ENCODE measurements at regions not wholly inside any gene's neighbourhood (a gene's known extent, or its start where the extent isn't known, plus 50 kb on each side); places are given as distances from the start of the nearest gene placed in this dataset.

DNA sequence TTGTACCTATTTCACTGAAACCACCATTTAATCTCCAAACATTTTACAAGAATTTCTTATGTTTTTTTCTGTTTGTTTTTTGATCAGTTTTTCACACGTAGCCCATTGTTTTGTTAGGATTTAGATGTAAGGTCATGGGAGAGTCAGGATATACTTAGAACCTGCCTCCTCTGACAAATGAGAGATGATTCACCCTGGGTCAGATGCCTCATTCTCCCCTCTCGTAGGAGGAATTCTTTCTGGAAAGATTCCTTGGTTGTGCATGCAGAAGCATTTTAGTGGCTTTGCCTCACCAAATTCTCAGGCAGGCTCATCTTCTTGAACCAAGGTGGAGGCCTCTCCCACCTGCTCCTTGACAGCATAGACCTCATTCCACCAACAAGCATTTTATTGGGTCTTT, 599.3 kb downstream of the SPRY1 start:
- H3K4me3 ChIP-seq = no peak overlapping the region
- ATAC-seq = no peak
- intact Hi-C loops (cut with DNase I) = no loop called here

GRCh38 chr4:123996718-123997510, 600.3 kb downstream of the SPRY1 start:
- no peak for ATAC-seq
- no peak for DNase-seq
- no peak for TF ChIP-seq CTCF (IDR thresholded peaks at IDR 0.05)
- Histone ChIP-seq H3K27me3 (ENCODE audit: low read depth) (no peaks in the 10 kb centered on the region), H3K4me3 (no peak overlapping the region), H3K9me3 (peaks cover 6% of the 10 kb centered on the region), H3K4me1 (no peaks in the 10 kb centered on the region), H3K27ac (no peak overlapping the region), H3K36me3 (no peaks in the 10 kb centered on the region)
- intact Hi-C loops (cut with DNase I) = no loop called here

More for the DNA sequence above, 599.3 kb downstream of the SPRY1 start:
- Histone ChIP-seq H3K9me3 (peaks cover 6% of the 10 kb centered on the region), H3K27ac (no peak overlapping the region), H3K27me3 (ENCODE audit: low read depth) (no peaks in the 10 kb centered on the region), H3K36me3 (no peaks in the 10 kb centered on the region), H3K4me1 (no peaks in the 10 kb centered on the region)
- no peak for TF ChIP-seq CTCF (IDR thresholded peaks at IDR 0.05)
- no peak for DNase-seq

- intact Hi-C loops (cut with DNase I) = no loop called here
- TF ChIP-seq CTCF (IDR thresholded peaks at IDR 0.05) = no peak
- no peaks in the 10 kb centered on the region for H3K27me3 ChIP-seq (ENCODE audit: low read depth)
- ATAC-seq (peak in 1 of 2 donors; percentile 46), DNase-seq (no peak)
- H3K9me3 ChIP-seq = no peaks in the 10 kb centered on the region
- H3K36me3 ChIP-seq = no peaks in the 10 kb centered on the region
- H3K4me3 ChIP-seq = no peak overlapping the region
- no peak overlapping the region for H3K27ac ChIP-seq
- no peaks in the 10 kb centered on the region for H3K4me1 ChIP-seq
Observed at GRCh38 chr4:123997776-123998449, 601.3 kb downstream of the SPRY1 start.

DNA sequence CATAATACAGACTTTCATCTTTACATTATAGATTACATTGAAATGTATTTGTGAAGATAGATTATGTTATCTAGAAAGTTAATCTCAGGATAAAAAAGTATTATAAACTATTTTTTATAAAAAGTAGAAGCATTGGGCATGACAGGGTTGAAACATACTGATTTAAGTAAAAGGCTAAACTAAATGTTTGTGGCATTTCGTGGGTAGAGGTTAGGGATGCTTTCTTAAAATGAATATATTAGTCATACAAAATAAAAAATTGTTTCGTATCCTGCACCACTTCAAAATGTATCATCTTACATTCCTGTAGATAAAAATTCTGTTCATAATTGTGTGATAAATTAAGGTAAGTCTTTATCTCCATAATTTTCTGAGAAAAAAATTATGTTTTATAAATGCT, 603.6 kb downstream of the SPRY1 start:
- Histone ChIP-seq H3K27me3 (ENCODE audit: low read depth) (no peaks in the 10 kb centered on the region), H3K27ac (no peak overlapping the region), H3K4me1 (no peaks in the 10 kb centered on the region), H3K4me3 (no peak overlapping the region), H3K9me3 (no peaks in the 10 kb centered on the region), H3K36me3 (no peaks in the 10 kb centered on the region)
- ATAC-seq = no peak
- DNase-seq = no peak
- no peak for TF ChIP-seq CTCF (IDR thresholded peaks at IDR 0.05)
- intact Hi-C loops (cut with DNase I) = no loop called here

- ATAC-seq (no peak), DNase-seq (no peak)
- H3K9me3 ChIP-seq = no peaks in the 10 kb centered on the region
- H3K4me1 ChIP-seq = peaks cover 10% of the 10 kb centered on the region
- intact Hi-C loops (cut with DNase I) = no loop called here
- H3K36me3 ChIP-seq = no peaks in the 10 kb centered on the region
- no peak overlapping the region for H3K4me3 ChIP-seq
- H3K27me3 ChIP-seq (ENCODE audit: low read depth) = no peaks in the 10 kb centered on the region
- TF ChIP-seq CTCF (IDR thresholded peaks at IDR 0.05) = no peak
- no peak overlapping the region for H3K27ac ChIP-seq
Observed at GRCh38 chr4:124015766-124016165, 619.2 kb downstream of the SPRY1 start.

Measured in lower lobe of right lung (tissue), 2 donors.